Fibroblast of villous mesenchyme (primary cell): ENCODE measurements at regions not wholly inside any gene's neighbourhood (a gene's known extent, or its start where the extent isn't known, plus 50 kb on each side); places are given as distances from the start of the nearest gene placed in this dataset.

Experiments
- DNase-seq: peaks from one replicate; pipeline ENCODE4 v3.0.0-alpha.2; 2010; ENCODE audit warnings: low read depth
- H3K4me3 ChIP-seq: 2 replicates; pipeline ENCODE4 v1.5.1; 2011; ENCODE audit warnings: low read depth, mild to moderate bottlenecking, low read length
- TF ChIP-seq, protein P1 (sequence below): IDR thresholded peaks from 2 replicates; pipeline ENCODE4 v1.5.1; 2012; ENCODE audit warnings: low read depth, mild to moderate bottlenecking, low read length; ENCODE audit not compliant: insufficient read depth

DNA sequence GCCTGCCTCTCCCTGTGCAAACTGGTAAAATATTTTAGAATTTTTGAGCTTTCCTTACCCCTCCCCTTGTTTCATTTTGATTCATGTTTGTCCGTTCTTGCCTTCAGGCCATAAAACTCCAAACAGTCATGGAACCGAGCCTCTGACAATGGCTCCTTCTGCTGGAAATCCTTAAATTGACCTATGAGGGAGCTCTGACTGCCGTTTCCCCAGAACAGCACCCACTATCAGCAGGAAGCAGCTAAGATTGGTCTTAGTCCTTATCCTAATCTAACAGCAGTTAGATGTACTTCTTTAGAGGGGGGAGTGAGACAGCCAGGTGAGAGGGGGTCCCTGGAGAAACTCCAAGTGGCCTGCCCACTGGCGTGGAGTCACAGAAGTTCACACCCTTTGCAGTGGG, 106.7 kb downstream of the FAM174A start:
- no peak for DNase-seq
- TF ChIP-seq, protein P1, sequence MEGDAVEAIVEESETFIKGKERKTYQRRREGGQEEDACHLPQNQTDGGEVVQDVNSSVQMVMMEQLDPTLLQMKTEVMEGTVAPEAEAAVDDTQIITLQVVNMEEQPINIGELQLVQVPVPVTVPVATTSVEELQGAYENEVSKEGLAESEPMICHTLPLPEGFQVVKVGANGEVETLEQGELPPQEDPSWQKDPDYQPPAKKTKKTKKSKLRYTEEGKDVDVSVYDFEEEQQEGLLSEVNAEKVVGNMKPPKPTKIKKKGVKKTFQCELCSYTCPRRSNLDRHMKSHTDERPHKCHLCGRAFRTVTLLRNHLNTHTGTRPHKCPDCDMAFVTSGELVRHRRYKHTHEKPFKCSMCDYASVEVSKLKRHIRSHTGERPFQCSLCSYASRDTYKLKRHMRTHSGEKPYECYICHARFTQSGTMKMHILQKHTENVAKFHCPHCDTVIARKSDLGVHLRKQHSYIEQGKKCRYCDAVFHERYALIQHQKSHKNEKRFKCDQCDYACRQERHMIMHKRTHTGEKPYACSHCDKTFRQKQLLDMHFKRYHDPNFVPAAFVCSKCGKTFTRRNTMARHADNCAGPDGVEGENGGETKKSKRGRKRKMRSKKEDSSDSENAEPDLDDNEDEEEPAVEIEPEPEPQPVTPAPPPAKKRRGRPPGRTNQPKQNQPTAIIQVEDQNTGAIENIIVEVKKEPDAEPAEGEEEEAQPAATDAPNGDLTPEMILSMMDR, result no peak
- H3K4me3 ChIP-seq, result no peak overlapping the region

DNA sequence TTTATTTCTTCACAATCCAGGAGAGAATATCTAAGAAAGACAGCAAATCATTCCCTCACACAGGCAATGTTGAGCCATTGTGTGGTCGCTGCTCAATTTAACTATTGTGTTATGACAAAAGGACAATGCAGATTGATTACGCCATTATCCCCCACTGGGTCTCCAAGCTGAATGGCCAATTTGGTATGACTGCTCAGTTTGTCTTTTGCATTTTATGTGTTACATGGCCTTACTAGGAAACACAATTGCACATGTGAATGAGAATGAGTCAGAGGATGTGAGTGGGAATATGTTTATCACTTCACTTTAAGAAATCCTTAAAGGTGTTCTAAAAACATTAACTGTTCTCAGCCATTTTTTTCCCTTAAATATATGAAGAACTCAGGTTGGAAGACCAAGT, 108.3 kb downstream of the FAM174A start:
- TF ChIP-seq, protein P1, result no peak
- no peak overlapping the region for H3K4me3 ChIP-seq
- peak; percentile 21 for DNase-seq

DNA sequence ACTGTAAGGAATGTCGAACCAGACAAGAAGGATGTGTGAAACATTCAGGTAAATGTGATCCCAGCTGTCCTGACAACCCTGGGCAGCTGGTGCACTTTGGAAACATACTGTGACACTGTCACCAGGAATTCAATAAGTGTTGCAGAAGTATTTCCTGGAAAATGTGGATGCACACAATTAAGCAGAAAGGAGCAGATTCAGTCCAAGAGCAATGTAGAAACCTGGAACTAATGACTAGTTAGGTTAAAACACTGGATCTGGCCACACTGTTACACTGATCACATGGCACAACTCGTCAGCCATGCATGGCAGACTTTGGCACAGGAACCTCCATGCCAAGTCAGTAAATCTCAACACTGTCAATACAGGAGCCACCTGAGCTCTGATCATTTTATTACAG, 109.0 kb downstream of the FAM174A start:
- TF ChIP-seq, protein P1, result no peak
- DNase-seq, result no peak

DNA sequence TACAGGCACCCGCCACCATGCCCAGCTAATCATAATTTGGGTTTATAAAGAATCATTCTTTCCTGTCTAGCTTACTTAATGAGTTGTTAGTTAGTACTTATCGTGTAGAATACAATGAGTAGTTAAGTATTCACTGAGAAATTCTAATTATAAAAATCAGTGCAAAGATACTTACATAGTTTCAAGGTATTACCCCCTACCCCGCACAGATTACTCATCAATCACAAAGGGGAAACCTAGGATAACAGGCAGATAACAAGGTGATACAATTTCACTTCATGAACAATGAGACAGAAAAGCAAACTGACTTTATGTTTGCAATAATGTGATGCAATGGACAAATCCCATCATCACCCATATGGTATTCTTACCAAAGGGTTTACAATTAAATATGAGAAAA, 109.6 kb downstream of the FAM174A start:
- no peak for DNase-seq
- no peak overlapping the region for H3K4me3 ChIP-seq
- TF ChIP-seq, protein P1, result no peak

More for the DNA sequence above, 109.0 kb downstream of the FAM174A start:
- H3K4me3 ChIP-seq, result no peak overlapping the region

DNA sequence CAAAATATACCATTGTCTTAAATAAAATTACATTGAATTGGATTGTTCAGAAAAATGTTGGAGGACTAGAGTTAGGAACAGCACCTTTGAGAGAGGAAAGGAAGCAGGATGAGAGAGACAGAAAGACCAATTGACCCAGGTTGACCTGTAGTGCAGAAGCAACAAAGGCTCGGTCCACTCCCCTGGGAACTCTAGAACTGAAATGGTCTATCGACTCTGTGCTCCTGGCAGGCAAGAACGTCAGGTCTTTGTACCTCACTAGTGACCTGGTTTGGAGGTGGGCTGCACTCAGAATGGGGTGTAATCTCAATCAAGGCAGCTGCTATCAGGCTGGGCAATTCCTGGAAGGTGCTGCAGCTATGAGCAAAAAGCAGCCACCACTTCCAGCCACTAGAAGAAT, 110.8 kb downstream of the FAM174A start:
- no peak for DNase-seq
- no peak overlapping the region for H3K4me3 ChIP-seq
- TF ChIP-seq, protein P1, result no peak

DNA sequence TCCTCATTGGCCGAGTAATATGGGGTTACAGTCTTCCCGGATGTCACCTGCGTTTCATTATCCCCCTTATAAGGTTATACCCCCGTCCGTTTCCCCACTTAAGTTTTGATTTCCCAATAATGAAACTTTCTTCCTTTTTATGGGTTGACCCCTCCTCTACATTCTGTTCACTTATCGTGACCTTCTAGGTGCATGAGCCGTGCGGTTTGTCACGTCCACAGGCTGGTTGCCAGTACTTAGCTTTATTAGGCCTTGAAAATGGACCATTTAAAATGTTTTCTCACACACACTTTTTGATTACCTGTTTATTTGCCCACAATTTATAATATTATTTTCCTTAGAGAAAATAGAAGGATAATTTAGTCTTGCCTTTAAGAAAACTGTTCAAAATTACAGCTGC, 111.5 kb downstream of the FAM174A start:
- no peak overlapping the region for H3K4me3 ChIP-seq
- no peak for DNase-seq
- TF ChIP-seq, protein P1, result no peak

DNA sequence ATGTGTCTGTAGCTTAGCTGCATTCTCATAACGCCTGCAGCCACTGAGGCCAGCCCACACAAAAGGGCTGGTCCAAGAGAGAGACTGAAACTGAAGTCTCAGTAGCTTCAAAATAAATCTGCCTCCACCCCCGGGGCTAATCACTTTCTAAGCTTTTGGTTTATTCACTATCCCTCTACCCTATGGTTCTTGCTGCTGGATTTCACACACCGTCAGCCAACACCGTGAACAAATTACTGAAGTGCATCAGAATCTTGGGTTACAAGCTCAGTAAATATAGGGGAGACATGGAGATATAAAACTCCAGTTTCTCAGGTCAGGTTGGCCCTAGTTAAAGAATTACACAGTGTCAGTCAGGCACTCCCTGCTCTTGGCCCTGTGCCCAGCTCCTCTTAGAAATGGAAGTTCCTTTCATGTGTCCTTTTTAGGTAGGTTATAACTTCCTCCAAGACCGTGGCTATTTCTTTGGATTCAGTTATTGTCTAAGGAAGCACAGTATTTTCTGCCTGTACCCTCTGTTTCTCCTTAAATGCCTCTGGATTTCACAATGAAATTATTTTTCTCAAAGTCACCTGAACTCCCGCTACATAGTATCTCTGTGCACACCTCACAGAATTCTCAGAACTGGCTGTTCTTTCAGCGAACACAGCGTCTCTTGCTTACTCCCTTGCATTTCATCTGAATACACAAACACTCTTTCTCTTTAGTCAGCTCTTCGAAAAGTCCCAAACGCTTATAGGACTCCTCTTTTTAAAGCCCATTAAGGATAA, 112.5 kb downstream of the FAM174A start:
- peak; percentile 17 for DNase-seq
- TF ChIP-seq, protein P1, result no peak
- no peak overlapping the region for H3K4me3 ChIP-seq
